ENCODE measurements at regions not wholly inside any gene's neighbourhood (a gene's known extent, or its start where the extent isn't known, plus 50 kb on each side); places are given as distances from the start of the nearest gene placed in this dataset.
"Not testable (repeated sequence)": the region's sequence is repeated elsewhere in the genome, so short reads cannot be mapped to it uniquely, and the experiment has no call there.

- CTCF ChIA-PET (ENCODE audit: unreplicated experiment); DNase-seq (ENCODE audit: low spot score); intact Hi-C loops (cut with micrococcal nuclease; ENCODE audit: unreplicated experiment); POLR2A ChIA-PET; H3K79me2 ChIP-seq (ENCODE audit: insufficient read depth, low read depth, low read length); H3K27ac ChIP-seq (ENCODE audit: low read depth, low read length, poor library complexity, severe bottlenecking); H3K9me2 ChIP-seq (ENCODE audit: insufficient read depth, low read length); H3K9me3 ChIP-seq (ENCODE audit: low read length); H2AFZ ChIP-seq (ENCODE audit: low read length); H3K4me1 ChIP-seq (ENCODE audit: insufficient read depth, low read length, poor library complexity, severe bottlenecking); BruUV-seq (replicated peaks); H3K4me3 ChIP-seq (ENCODE audit: low read depth, low read length, poor library complexity, severe bottlenecking); H3K4me2 ChIP-seq (ENCODE audit: low read length); H3K36me3 ChIP-seq (ENCODE audit: insufficient read depth, low read length); H4K20me1 ChIP-seq (ENCODE audit: insufficient read depth, low read length): not testable (repeated sequence)
These were observed 151.3 kb downstream of the LAT start for GRCh38 chr16:29136046-29136696.

GRCh38 chr16:29135098-29135497 is 150.2 kb downstream of the LAT start:
- H3K36me3 ChIP-seq (ENCODE audit: insufficient read depth, low read length); H4K20me1 ChIP-seq (ENCODE audit: insufficient read depth, low read length); intact Hi-C loops (cut with micrococcal nuclease; ENCODE audit: unreplicated experiment); H2AFZ ChIP-seq (ENCODE audit: low read length); BruUV-seq (replicated peaks); H3K79me2 ChIP-seq (ENCODE audit: insufficient read depth, low read depth, low read length); DNase-seq (ENCODE audit: low spot score); H3K9me3 ChIP-seq (ENCODE audit: low read length); H3K9me2 ChIP-seq (ENCODE audit: insufficient read depth, low read length); POLR2A ChIA-PET; H3K4me3 ChIP-seq (ENCODE audit: low read depth, low read length, poor library complexity, severe bottlenecking); H3K4me1 ChIP-seq (ENCODE audit: insufficient read depth, low read length, poor library complexity, severe bottlenecking); CTCF ChIA-PET (ENCODE audit: unreplicated experiment); H3K27ac ChIP-seq (ENCODE audit: low read depth, low read length, poor library complexity, severe bottlenecking); H3K4me2 ChIP-seq (ENCODE audit: low read length): not testable (repeated sequence)

DNA sequence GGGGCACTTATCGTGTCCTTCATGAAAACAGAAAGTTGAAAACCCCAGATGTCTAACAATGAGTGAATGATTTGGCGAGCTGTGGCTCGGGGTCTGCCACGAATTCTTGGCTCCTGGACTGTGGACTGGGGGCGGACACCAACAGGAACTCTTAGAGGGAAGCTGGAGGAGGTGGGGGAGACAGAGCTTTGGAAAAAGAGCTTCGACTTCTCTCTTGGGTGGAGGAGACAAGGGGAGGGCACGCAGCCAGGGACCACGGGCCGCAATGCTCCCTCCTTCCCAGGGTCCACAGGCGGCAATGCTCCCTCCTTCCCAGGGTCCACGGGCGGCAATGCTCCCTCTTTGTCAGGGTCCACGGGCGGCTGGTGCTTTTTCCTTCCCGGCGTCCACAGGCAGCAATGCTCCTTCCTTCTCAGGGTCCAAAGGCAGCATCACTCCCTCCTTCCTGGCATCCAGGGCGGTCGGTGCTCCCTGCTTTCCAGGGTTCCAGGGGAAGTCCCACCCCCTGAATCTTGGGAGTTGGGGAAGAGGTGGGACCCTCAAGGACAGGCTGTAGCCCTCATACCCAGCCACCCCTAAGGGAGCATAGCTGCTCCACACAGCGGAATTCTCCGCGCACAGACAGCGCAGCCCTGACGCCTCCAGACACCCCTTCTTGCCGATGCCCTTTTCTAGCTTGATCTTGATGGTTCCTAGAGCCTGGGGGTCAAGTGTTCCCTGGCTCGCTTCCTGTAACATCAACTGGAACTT is 149.0 kb downstream of the LAT start:
- H3K36me3 ChIP-seq (ENCODE audit: insufficient read depth, low read length); H3K4me3 ChIP-seq (ENCODE audit: low read depth, low read length, poor library complexity, severe bottlenecking); H3K79me2 ChIP-seq (ENCODE audit: insufficient read depth, low read depth, low read length); H3K27ac ChIP-seq (ENCODE audit: low read depth, low read length, poor library complexity, severe bottlenecking); H3K4me2 ChIP-seq (ENCODE audit: low read length); CTCF ChIA-PET (ENCODE audit: unreplicated experiment); BruUV-seq (replicated peaks); H4K20me1 ChIP-seq (ENCODE audit: insufficient read depth, low read length); H2AFZ ChIP-seq (ENCODE audit: low read length); H3K9me2 ChIP-seq (ENCODE audit: insufficient read depth, low read length); H3K9me3 ChIP-seq (ENCODE audit: low read length); intact Hi-C loops (cut with micrococcal nuclease; ENCODE audit: unreplicated experiment); DNase-seq (ENCODE audit: low spot score); H3K4me1 ChIP-seq (ENCODE audit: insufficient read depth, low read length, poor library complexity, severe bottlenecking); POLR2A ChIA-PET: not testable (repeated sequence)

- CTCF ChIA-PET (ENCODE audit: unreplicated experiment); BruUV-seq (replicated peaks); H2AFZ ChIP-seq (ENCODE audit: low read length); DNase-seq (ENCODE audit: low spot score); H3K36me3 ChIP-seq (ENCODE audit: insufficient read depth, low read length); H3K79me2 ChIP-seq (ENCODE audit: insufficient read depth, low read depth, low read length); H3K4me2 ChIP-seq (ENCODE audit: low read length); intact Hi-C loops (cut with micrococcal nuclease; ENCODE audit: unreplicated experiment); POLR2A ChIA-PET; H3K27ac ChIP-seq (ENCODE audit: low read depth, low read length, poor library complexity, severe bottlenecking); H4K20me1 ChIP-seq (ENCODE audit: insufficient read depth, low read length); H3K9me3 ChIP-seq (ENCODE audit: low read length); H3K4me3 ChIP-seq (ENCODE audit: low read depth, low read length, poor library complexity, severe bottlenecking); H3K9me2 ChIP-seq (ENCODE audit: insufficient read depth, low read length); H3K4me1 ChIP-seq (ENCODE audit: insufficient read depth, low read length, poor library complexity, severe bottlenecking): not testable (repeated sequence)
These were observed 148.0 kb downstream of the LAT start for GRCh38 chr16:29132869-29133268.

DNA sequence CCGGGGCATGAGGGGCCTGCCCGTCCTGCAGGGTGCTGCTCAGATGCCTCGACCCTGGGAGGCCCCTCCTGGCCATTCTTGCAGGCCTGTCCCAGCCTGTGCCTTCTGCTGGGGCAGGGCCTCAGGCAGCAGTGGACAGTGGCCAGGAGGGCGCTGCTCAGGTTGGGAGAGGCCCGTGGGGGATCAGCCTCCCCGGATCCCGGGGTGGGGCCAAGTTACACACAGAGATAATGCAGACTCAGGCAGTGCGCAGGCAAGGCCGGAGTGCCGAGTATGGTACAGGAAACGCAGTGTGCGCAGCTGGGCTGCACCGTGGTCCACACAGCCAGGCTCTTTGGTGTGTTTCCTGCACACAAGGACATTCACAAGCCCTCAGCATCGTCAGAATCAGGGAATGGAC is 147.6 kb downstream of the LAT start:
- H3K4me3 ChIP-seq (ENCODE audit: low read depth, low read length, poor library complexity, severe bottlenecking); H3K4me2 ChIP-seq (ENCODE audit: low read length); H2AFZ ChIP-seq (ENCODE audit: low read length); H3K27ac ChIP-seq (ENCODE audit: low read depth, low read length, poor library complexity, severe bottlenecking); H3K9me2 ChIP-seq (ENCODE audit: insufficient read depth, low read length); intact Hi-C loops (cut with micrococcal nuclease; ENCODE audit: unreplicated experiment); H4K20me1 ChIP-seq (ENCODE audit: insufficient read depth, low read length); H3K79me2 ChIP-seq (ENCODE audit: insufficient read depth, low read depth, low read length); H3K36me3 ChIP-seq (ENCODE audit: insufficient read depth, low read length); CTCF ChIA-PET (ENCODE audit: unreplicated experiment); H3K4me1 ChIP-seq (ENCODE audit: insufficient read depth, low read length, poor library complexity, severe bottlenecking); DNase-seq (ENCODE audit: low spot score); POLR2A ChIA-PET; BruUV-seq (replicated peaks); H3K9me3 ChIP-seq (ENCODE audit: low read length): not testable (repeated sequence)

- POLR2A ChIA-PET; H4K20me1 ChIP-seq (ENCODE audit: insufficient read depth, low read length); H3K79me2 ChIP-seq (ENCODE audit: insufficient read depth, low read depth, low read length); H2AFZ ChIP-seq (ENCODE audit: low read length); H3K4me3 ChIP-seq (ENCODE audit: low read depth, low read length, poor library complexity, severe bottlenecking); intact Hi-C loops (cut with micrococcal nuclease; ENCODE audit: unreplicated experiment); H3K4me2 ChIP-seq (ENCODE audit: low read length); BruUV-seq (replicated peaks); CTCF ChIA-PET (ENCODE audit: unreplicated experiment); H3K9me3 ChIP-seq (ENCODE audit: low read length); H3K27ac ChIP-seq (ENCODE audit: low read depth, low read length, poor library complexity, severe bottlenecking); H3K9me2 ChIP-seq (ENCODE audit: insufficient read depth, low read length); H3K36me3 ChIP-seq (ENCODE audit: insufficient read depth, low read length); H3K4me1 ChIP-seq (ENCODE audit: insufficient read depth, low read length, poor library complexity, severe bottlenecking); DNase-seq (ENCODE audit: low spot score): not testable (repeated sequence)
These were observed 146.3 kb downstream of the LAT start for GRCh38 chr16:29130901-29131851.
